GM18873 (cell line): ENCODE measurements at regions not wholly inside any gene's neighbourhood (a gene's known extent, or its start where the extent isn't known, plus 50 kb on each side); places are given as distances from the start of the nearest gene placed in this dataset.
"Not testable (repeated sequence)": the region's sequence is repeated elsewhere in the genome, so short reads cannot be mapped to it uniquely, and the experiment has no call there.

Experiments
- ATAC-seq: cut with Tn5 transposase; IDR thresholded peaks from one replicate; pipeline ENCODE4 v1.9.1; 2021; ENCODE audit warnings: mild to moderate bottlenecking, moderate library complexity, moderate number of reproducible peaks; ENCODE audit not compliant: unreplicated experiment, low FRiP score

- ATAC-seq, result not testable (repeated sequence)
Measured at GRCh38 chr12:76292891-76293290, 55.3 kb downstream of the BBS10 start.

- ATAC-seq, result not testable (repeated sequence)
Measured at GRCh38 chr12:76292305-76292704, 55.9 kb downstream of the BBS10 start.

- ATAC-seq, result no peak
Measured at GRCh38 chr12:76290963-76291859, 57.0 kb downstream of the BBS10 start.

- ATAC-seq, result no peak
Measured at GRCh38 chr12:76288218-76288617, 60.0 kb downstream of the BBS10 start.

- no peak for ATAC-seq
Measured at GRCh38 chr12:76284816-76285750, 63.1 kb downstream of the BBS10 start.

- ATAC-seq, result no peak
Measured at GRCh38 chr12:76282744-76283143, 65.5 kb downstream of the BBS10 start.

GRCh38 chr12:76277480-76277879 is 70.7 kb downstream of the BBS10 start:
- ATAC-seq, result no peak

- ATAC-seq, result no peak
Measured at GRCh38 chr12:76276499-76277151, 71.6 kb downstream of the BBS10 start.

GRCh38 chr12:76275511-76276093 is 72.6 kb downstream of the BBS10 start:
- ATAC-seq, result no peak

- ATAC-seq, result no peak
Measured at GRCh38 chr12:76274420-76275083, 73.7 kb downstream of the BBS10 start.

- ATAC-seq, result no peak
Measured at GRCh38 chr12:76272287-76272686, 75.9 kb downstream of the BBS10 start.

- no peak for ATAC-seq
Measured at GRCh38 chr12:76270657-76271358, 77.4 kb downstream of the BBS10 start.

GRCh38 chr12:76268267-76268666 is 79.9 kb downstream of the BBS10 start:
- ATAC-seq, result no peak

- no peak for ATAC-seq
Measured at GRCh38 chr12:76266797-76267196, 81.4 kb downstream of the BBS10 start.

- ATAC-seq, result no peak
Measured at GRCh38 chr12:76265424-76266180, 82.6 kb downstream of the BBS10 start.

- no peak for ATAC-seq
Measured at GRCh38 chr12:76264611-76265012, 83.6 kb downstream of the BBS10 start.

- no peak for ATAC-seq
Measured at GRCh38 chr12:76263696-76264095, 84.5 kb downstream of the BBS10 start.

- ATAC-seq, result no peak
Measured at GRCh38 chr12:76260390-76260748, 87.8 kb downstream of the BBS10 start.
